ENCODE measurements at regions not wholly inside any gene's neighbourhood (a gene's known extent, or its start where the extent isn't known, plus 50 kb on each side); places are given as distances from the start of the nearest gene placed in this dataset.

GRCh38 chr2:192471982-192472381 lies 277.2 kb upstream of the TMEFF2 start:
- Mint-ChIP-seq H3K4me3 (no peak overlapping the region), H3K4me1 (no peaks in the 10 kb centered on the region), H3K27ac (no peak overlapping the region), H3K27me3 (ENCODE audit: low read depth in 3 of 3) (no peaks in the 10 kb centered on the region), H3K9me3 (peaks cover 0 to 12% (median 7%) of the 10 kb centered on the region in 7 donors), H3K36me3 (no peaks in the 10 kb centered on the region)
- no peak for DNase-seq
- H3K9ac ChIP-seq (ENCODE audit: insufficient read depth, low read length, poor library complexity, severe bottlenecking): no peak overlapping the region
- peaks cover 0 to 15% of the 10 kb centered on the region in 2 donors for H3K9me3 ChIP-seq (replicated peaks in 1 of 2; ENCODE audit: control insufficient read depth in 1 of 2, insufficient read depth in 1 of 2, low read length in 2 of 2)
- H2AFZ ChIP-seq (ENCODE audit: insufficient read depth, low read depth, low read length, poor library complexity, severe bottlenecking): no peak overlapping the region
- no peaks in the 10 kb centered on the region for H3K79me2 ChIP-seq (ENCODE audit: insufficient read depth, low read length)
- H3K4me3 ChIP-seq (replicated peaks in 1 of 3; ENCODE audit: low read depth in 2 of 3, low read length in 3 of 3): no peak overlapping the region
- H3K36me3 ChIP-seq (replicated peaks in 1 of 2; ENCODE audit: control insufficient read depth in 1 of 2, insufficient read depth in 2 of 2, low read length in 2 of 2): no peaks in the 10 kb centered on the region
- H3K27me3 ChIP-seq (ENCODE audit: control insufficient read depth in 2 of 2, insufficient read depth in 2 of 2, low read length in 2 of 2): no peaks in the 10 kb centered on the region
- no peak overlapping the region for H3K27ac ChIP-seq (ENCODE audit: low read depth in 1 of 2, low read length in 2 of 2)
- intact Hi-C loops (cut with micrococcal nuclease): no loop called here
- no peak overlapping the region for H3K4me2 ChIP-seq (replicated peaks; ENCODE audit: extremely low read depth, low read length, poor library complexity, severe bottlenecking)
- H4K20me1 ChIP-seq (ENCODE audit: insufficient read depth, low read length): no peaks in the 10 kb centered on the region
- no peak for TF ChIP-seq CTCF (IDR thresholded peaks at IDR 0.05)
- no peaks in the 10 kb centered on the region for H3K4me1 ChIP-seq (ENCODE audit: control insufficient read depth in 1 of 2, insufficient read depth in 2 of 2, low read length in 2 of 2)

GRCh38 chr2:192469612-192470011 lies 274.9 kb upstream of the TMEFF2 start:
- no peak overlapping the region for H3K4me3 Mint-ChIP-seq

More at GRCh38 chr2:192469612-192470011, 274.9 kb upstream of the TMEFF2 start:
- no peaks in the 10 kb centered on the region for H4K20me1 ChIP-seq (ENCODE audit: insufficient read depth, low read length)
- no peak overlapping the region for H3K9ac ChIP-seq (ENCODE audit: insufficient read depth, low read length, poor library complexity, severe bottlenecking)
- no peak overlapping the region for H3K4me2 ChIP-seq (replicated peaks; ENCODE audit: extremely low read depth, low read length, poor library complexity, severe bottlenecking)
- no peak overlapping the region for H3K4me3 ChIP-seq (replicated peaks in 1 of 3; ENCODE audit: low read depth in 2 of 3, low read length in 3 of 3)
- no peak for DNase-seq
- no peaks in the 10 kb centered on the region for H3K4me1 ChIP-seq (ENCODE audit: control insufficient read depth in 1 of 2, insufficient read depth in 2 of 2, low read length in 2 of 2)
- TF ChIP-seq CTCF (IDR thresholded peaks at IDR 0.05): no peak
- Mint-ChIP-seq H3K9me3 (peaks cover 0 to 10% (median 5%) of the 10 kb centered on the region in 7 donors), H3K36me3 (no peaks in the 10 kb centered on the region), H3K4me1 (no peaks in the 10 kb centered on the region), H3K27ac (no peak overlapping the region), H3K27me3 (ENCODE audit: low read depth in 3 of 3) (no peaks in the 10 kb centered on the region)
- no peaks in the 10 kb centered on the region for H3K27me3 ChIP-seq (ENCODE audit: control insufficient read depth in 2 of 2, insufficient read depth in 2 of 2, low read length in 2 of 2)
- intact Hi-C loops (cut with micrococcal nuclease): no loop called here
- H3K79me2 ChIP-seq (ENCODE audit: insufficient read depth, low read length): no peaks in the 10 kb centered on the region
- H3K9me3 ChIP-seq (replicated peaks in 1 of 2; ENCODE audit: control insufficient read depth in 1 of 2, insufficient read depth in 1 of 2, low read length in 2 of 2): peaks cover 0 to 13% of the 10 kb centered on the region in 2 donors
- no peaks in the 10 kb centered on the region for H3K36me3 ChIP-seq (replicated peaks in 1 of 2; ENCODE audit: control insufficient read depth in 1 of 2, insufficient read depth in 2 of 2, low read length in 2 of 2)
- H3K27ac ChIP-seq (ENCODE audit: low read depth in 1 of 2, low read length in 2 of 2): no peak overlapping the region
- no peak overlapping the region for H2AFZ ChIP-seq (ENCODE audit: insufficient read depth, low read depth, low read length, poor library complexity, severe bottlenecking)
- no CpG with 5 or more reads among the region's 1 CpG for whole genome bisulfite sequencing (ENCODE audit: insufficient coverage)

All from CD14-positive monocyte (primary cell).